ENCODE measurements at regions not wholly inside any gene's neighbourhood (a gene's known extent, or its start where the extent isn't known, plus 50 kb on each side); places are given as distances from the start of the nearest gene placed in this dataset.

GRCh38 chr2:60051991-60052390 lies 501.5 kb downstream of the BCL11A start:
- H3K27ac Mint-ChIP-seq, result no peak overlapping the region
- Histone ChIP-seq H3K27me3 (ENCODE audit: control insufficient read depth in 2 of 2, insufficient read depth in 2 of 2, low read length in 2 of 2) (no peaks in the 10 kb centered on the region), H3K36me3 (ENCODE audit: control insufficient read depth in 2 of 3, insufficient read depth in 3 of 3, low read length in 3 of 3) (no peaks in the 10 kb centered on the region), H3K27ac (ENCODE audit: low read depth, low read length) (no peak overlapping the region), H3K9me3 (ENCODE audit: control insufficient read depth in 2 of 3, low read length in 3 of 3) (no peaks in the 10 kb centered on the region), H3K4me1 (ENCODE audit: control insufficient read depth in 2 of 2, insufficient read depth in 2 of 2, low read length in 2 of 2) (no peaks in the 10 kb centered on the region), H3K4me3 (ENCODE audit: low read length) (no peak overlapping the region)
- H3K27me3 Mint-ChIP-seq, result peaks cover 0 to 4% (median 0%) of the 10 kb centered on the region in 5 donors
- no peaks in the 10 kb centered on the region for H3K36me3 Mint-ChIP-seq
- DNase-seq, result no peak
- ATAC-seq, result no peak
- CTCF ChIA-PET, result no interaction called here
- POLR2A ChIA-PET, result no interaction called here
- H3K4me1 Mint-ChIP-seq, result peaks cover 0 to 4% (median 0%) of the 10 kb centered on the region in 7 donors
- intact Hi-C loops (cut with micrococcal nuclease), result no loop called here
- no peak overlapping the region for H3K4me3 Mint-ChIP-seq
- no peaks in the 10 kb centered on the region for H3K9me3 Mint-ChIP-seq

- Histone ChIP-seq H3K27me3 (ENCODE audit: control insufficient read depth in 2 of 2, insufficient read depth in 2 of 2, low read length in 2 of 2) (no peaks in the 10 kb centered on the region), H3K4me3 (ENCODE audit: low read length) (no peak overlapping the region), H3K4me1 (ENCODE audit: control insufficient read depth in 2 of 2, insufficient read depth in 2 of 2, low read length in 2 of 2) (no peaks in the 10 kb centered on the region), H3K9me3 (ENCODE audit: control insufficient read depth in 2 of 3, low read length in 3 of 3) (no peaks in the 10 kb centered on the region), H3K27ac (ENCODE audit: low read depth, low read length) (no peak overlapping the region), H3K36me3 (ENCODE audit: control insufficient read depth in 2 of 3, insufficient read depth in 3 of 3, low read length in 3 of 3) (no peaks in the 10 kb centered on the region)
- ATAC-seq (no peak), DNase-seq (no peak)
- ChIA-PET CTCF (no interaction called here), POLR2A (no interaction called here)
- intact Hi-C loops (cut with micrococcal nuclease), result loop anchor here in 1 of 2 donors (10.0 kb wide), 1 partner anchor 163 kb away; no protein-coding TSS in a partner anchor
- Mint-ChIP-seq H3K36me3 (no peaks in the 10 kb centered on the region), H3K27me3 (no peaks in the 10 kb centered on the region), H3K4me1 (peaks cover 0 to 4% (median 0%) of the 10 kb centered on the region in 7 donors), H3K4me3 (no peak overlapping the region), H3K27ac (no peak overlapping the region), H3K9me3 (peaks cover 0 to 1% (median 0%) of the 10 kb centered on the region in 11 donors)
These were observed 505.4 kb downstream of the BCL11A start for GRCh38 chr2:60047944-60048525.

- Mint-ChIP-seq H3K9me3 (peaks cover 0 to 1% (median 0%) of the 10 kb centered on the region in 11 donors), H3K4me1 (peaks cover 0 to 4% (median 0%) of the 10 kb centered on the region in 7 donors), H3K27me3 (no peaks in the 10 kb centered on the region), H3K27ac (no peak overlapping the region), H3K36me3 (no peaks in the 10 kb centered on the region), H3K4me3 (no peak overlapping the region)
- ATAC-seq (no peak), DNase-seq (no peak)
- no peaks in the 10 kb centered on the region for H3K9me3 ChIP-seq (ENCODE audit: control insufficient read depth in 2 of 3, low read length in 3 of 3)
- H3K27ac ChIP-seq (ENCODE audit: low read depth, low read length), result no peak overlapping the region
- POLR2A ChIA-PET, result no interaction called here
- no peaks in the 10 kb centered on the region for H3K27me3 ChIP-seq (ENCODE audit: control insufficient read depth in 2 of 2, insufficient read depth in 2 of 2, low read length in 2 of 2)
- H3K36me3 ChIP-seq (ENCODE audit: control insufficient read depth in 2 of 3, insufficient read depth in 3 of 3, low read length in 3 of 3), result no peaks in the 10 kb centered on the region
- CTCF ChIA-PET, result no interaction called here
- no peak overlapping the region for H3K4me3 ChIP-seq (ENCODE audit: low read length)
- intact Hi-C loops (cut with micrococcal nuclease), result loop anchor here in 1 of 2 donors (10.0 kb wide), 1 partner anchor 163 kb away; no protein-coding TSS in a partner anchor
- no peaks in the 10 kb centered on the region for H3K4me1 ChIP-seq (ENCODE audit: control insufficient read depth in 2 of 2, insufficient read depth in 2 of 2, low read length in 2 of 2)
These were observed 506.1 kb downstream of the BCL11A start for GRCh38 chr2:60047347-60047746.

- H3K27ac Mint-ChIP-seq, result no peak overlapping the region
- Histone ChIP-seq H3K27me3 (ENCODE audit: control insufficient read depth in 2 of 2, insufficient read depth in 2 of 2, low read length in 2 of 2) (no peaks in the 10 kb centered on the region), H3K4me3 (ENCODE audit: low read length) (no peak overlapping the region), H3K4me1 (ENCODE audit: control insufficient read depth in 2 of 2, insufficient read depth in 2 of 2, low read length in 2 of 2) (no peaks in the 10 kb centered on the region), H3K36me3 (ENCODE audit: control insufficient read depth in 2 of 3, insufficient read depth in 3 of 3, low read length in 3 of 3) (no peaks in the 10 kb centered on the region), H3K9me3 (ENCODE audit: control insufficient read depth in 2 of 3, low read length in 3 of 3) (no peaks in the 10 kb centered on the region), H3K27ac (ENCODE audit: low read depth, low read length) (no peak overlapping the region)
- ATAC-seq (no peak), DNase-seq (no peak)
- H3K27me3 Mint-ChIP-seq, result no peaks in the 10 kb centered on the region
- no peaks in the 10 kb centered on the region for H3K36me3 Mint-ChIP-seq
- intact Hi-C loops (cut with micrococcal nuclease), result loop anchor here in 1 of 2 donors (10.0 kb wide), 1 partner anchor 162 kb away; no protein-coding TSS in a partner anchor
- peaks cover 0 to 4% (median 0%) of the 10 kb centered on the region in 7 donors for H3K4me1 Mint-ChIP-seq
- ChIA-PET CTCF (no interaction called here), POLR2A (no interaction called here)
- no peak overlapping the region for H3K4me3 Mint-ChIP-seq
- H3K9me3 Mint-ChIP-seq, result peaks cover 0 to 1% (median 0%) of the 10 kb centered on the region in 11 donors
These were observed 506.9 kb downstream of the BCL11A start for GRCh38 chr2:60046529-60046928.

- H3K27ac ChIP-seq (ENCODE audit: low read depth, low read length), result no peak overlapping the region
- Mint-ChIP-seq H3K36me3 (no peaks in the 10 kb centered on the region), H3K27me3 (no peaks in the 10 kb centered on the region), H3K4me1 (peaks cover 0 to 4% (median 0%) of the 10 kb centered on the region in 7 donors), H3K9me3 (peaks cover 0 to 1% (median 0%) of the 10 kb centered on the region in 11 donors), H3K27ac (no peak overlapping the region), H3K4me3 (no peak overlapping the region)
- ChIA-PET CTCF (no interaction called here), POLR2A (no interaction called here)
- H3K4me3 ChIP-seq (ENCODE audit: low read length), result no peak overlapping the region
- intact Hi-C loops (cut with micrococcal nuclease), result loop anchor here in 1 of 2 donors (10.0 kb wide), 1 partner anchor 161 kb away; no protein-coding TSS in a partner anchor
- no peaks in the 10 kb centered on the region for H3K4me1 ChIP-seq (ENCODE audit: control insufficient read depth in 2 of 2, insufficient read depth in 2 of 2, low read length in 2 of 2)
- H3K9me3 ChIP-seq (ENCODE audit: control insufficient read depth in 2 of 3, low read length in 3 of 3), result no peaks in the 10 kb centered on the region
- DNase-seq, result no peak
- no peaks in the 10 kb centered on the region for H3K36me3 ChIP-seq (ENCODE audit: control insufficient read depth in 2 of 3, insufficient read depth in 3 of 3, low read length in 3 of 3)
- ATAC-seq, result no peak
- H3K27me3 ChIP-seq (ENCODE audit: control insufficient read depth in 2 of 2, insufficient read depth in 2 of 2, low read length in 2 of 2), result no peaks in the 10 kb centered on the region
These were observed 508.0 kb downstream of the BCL11A start for GRCh38 chr2:60045456-60045855.

- no peaks in the 10 kb centered on the region for H3K27me3 ChIP-seq (ENCODE audit: control insufficient read depth in 2 of 2, insufficient read depth in 2 of 2, low read length in 2 of 2)
- no peak overlapping the region for H3K27ac Mint-ChIP-seq
- no peaks in the 10 kb centered on the region for H3K4me1 ChIP-seq (ENCODE audit: control insufficient read depth in 2 of 2, insufficient read depth in 2 of 2, low read length in 2 of 2)
- ChIA-PET CTCF (no interaction called here), POLR2A (no interaction called here)
- H3K4me3 ChIP-seq (ENCODE audit: low read length), result no peak overlapping the region
- no peaks in the 10 kb centered on the region for H3K4me1 Mint-ChIP-seq
- no peak for DNase-seq
- intact Hi-C loops (cut with micrococcal nuclease), result loop anchor here in 1 of 2 donors (10.0 kb wide), 1 partner anchor 160 kb away; no protein-coding TSS in a partner anchor
- H3K4me3 Mint-ChIP-seq, result no peak overlapping the region
- no peak overlapping the region for H3K27ac ChIP-seq (ENCODE audit: low read depth, low read length)
- no peaks in the 10 kb centered on the region for H3K36me3 ChIP-seq (ENCODE audit: control insufficient read depth in 2 of 3, insufficient read depth in 3 of 3, low read length in 3 of 3)
- peaks cover 0 to 3% (median 0%) of the 10 kb centered on the region in 11 donors for H3K9me3 Mint-ChIP-seq
- no peaks in the 10 kb centered on the region for H3K27me3 Mint-ChIP-seq
- H3K36me3 Mint-ChIP-seq, result no peaks in the 10 kb centered on the region
- no peak for ATAC-seq
- H3K9me3 ChIP-seq (ENCODE audit: control insufficient read depth in 2 of 3, low read length in 3 of 3), result no peaks in the 10 kb centered on the region
These were observed 509.0 kb downstream of the BCL11A start for GRCh38 chr2:60044484-60044883.

- ChIA-PET CTCF (no interaction called here), POLR2A (no interaction called here)
- Mint-ChIP-seq H3K9me3 (peaks cover 0 to 4% (median 0%) of the 10 kb centered on the region in 11 donors), H3K36me3 (no peaks in the 10 kb centered on the region), H3K27me3 (no peaks in the 10 kb centered on the region), H3K4me1 (no peaks in the 10 kb centered on the region), H3K4me3 (no peak overlapping the region), H3K27ac (no peak overlapping the region)
- intact Hi-C loops (cut with micrococcal nuclease), result loop anchor here in 1 of 2 donors (10.0 kb wide), 1 partner anchor 157 kb away; no protein-coding TSS in a partner anchor
- no peaks in the 10 kb centered on the region for H3K9me3 ChIP-seq (ENCODE audit: control insufficient read depth in 2 of 3, low read length in 3 of 3)
- DNase-seq, result no peak
- no peak overlapping the region for H3K27ac ChIP-seq (ENCODE audit: low read depth, low read length)
- no peaks in the 10 kb centered on the region for H3K27me3 ChIP-seq (ENCODE audit: control insufficient read depth in 2 of 2, insufficient read depth in 2 of 2, low read length in 2 of 2)
- no peak overlapping the region for H3K4me3 ChIP-seq (ENCODE audit: low read length)
- no peaks in the 10 kb centered on the region for H3K36me3 ChIP-seq (ENCODE audit: control insufficient read depth in 2 of 3, insufficient read depth in 3 of 3, low read length in 3 of 3)
- ATAC-seq, result no peak
- H3K4me1 ChIP-seq (ENCODE audit: control insufficient read depth in 2 of 2, insufficient read depth in 2 of 2, low read length in 2 of 2), result no peaks in the 10 kb centered on the region
These were observed 511.4 kb downstream of the BCL11A start for GRCh38 chr2:60042023-60042422.

Measured in naive thymus-derived CD4-positive, alpha-beta T cell (primary cell).